ENCODE measurements at regions not wholly inside any gene's neighbourhood (a gene's known extent, or its start where the extent isn't known, plus 50 kb on each side); places are given as distances from the start of the nearest gene placed in this dataset.
"Not testable (repeated sequence)": the region's sequence is repeated elsewhere in the genome, so short reads cannot be mapped to it uniquely, and the experiment has no call there.

GRCh38 chr12:73228828-73229227 is 956.7 kb downstream of the TRHDE start:
- WGBS, 2 experiments (ENCODE audit: extremely low coverage in 1 of 2, insufficient coverage in 1 of 2, insufficient read length in 1 of 2, insufficient replicate concordance in 2 of 2, low coverage in 1 of 2, low lambda C conversion rate in 2 of 2, missing lambda C conversion rate in 1 of 2), result 78% methylated on average over 1 of the region's 1 CpG; no CpG with 5 or more reads in 1 of the 2 experiments
- H3K4me3 ChIP-seq (ENCODE audit: extremely low read depth in 1 of 4, insufficient read depth in 2 of 4, low read depth in 3 of 4, low read length in 4 of 4); H3K27me3 ChIP-seq (replicated peaks in 1 of 4; ENCODE audit: control insufficient read depth in 3 of 4, extremely low read depth in 1 of 4, insufficient read depth in 3 of 4, low read length in 3 of 4); H2AFZ ChIP-seq (ENCODE audit: low read length); H3K27ac ChIP-seq (ENCODE audit: low read depth, low read length); H3K9me3 ChIP-seq (ENCODE audit: insufficient read depth in 2 of 2, low read depth in 1 of 2, low read length in 1 of 2); POLR2A ChIA-PET (ENCODE audit: partially characterized antibody); H2BK5ac ChIP-seq (ENCODE audit: low read depth, low read length); H3K4ac ChIP-seq (replicated peaks; ENCODE audit: insufficient read length, low read depth, low read length); H4K20me1 ChIP-seq (replicated peaks in 1 of 2; ENCODE audit: control insufficient read depth in 1 of 2, insufficient read depth in 2 of 2, low read length in 2 of 2); H3K79me2 ChIP-seq (ENCODE audit: control insufficient read depth in 1 of 2, insufficient read depth in 2 of 2, low read length in 2 of 2); H4K8ac ChIP-seq (ENCODE audit: extremely low read depth, insufficient read depth, low read length); H2BK120ac ChIP-seq (replicated peaks; ENCODE audit: low read depth, low read length); H3K18ac ChIP-seq (ENCODE audit: extremely low read depth, low read length); H3K9ac ChIP-seq (replicated peaks in 1 of 4; ENCODE audit: extremely low read depth in 1 of 4, low read depth in 3 of 4, low read length in 3 of 4); H3K14ac ChIP-seq (ENCODE audit: insufficient read length); H2BK12ac ChIP-seq (ENCODE audit: low read depth, low read length); H3K23ac ChIP-seq (ENCODE audit: insufficient read length); H3K79me1 ChIP-seq (ENCODE audit: low read depth, low read length); DNase-seq (ENCODE audit: low read depth in 1 of 2, low spot score in 2 of 2); H3K4me2 ChIP-seq (ENCODE audit: insufficient read depth in 1 of 2, low read depth in 2 of 2, low read length in 2 of 2); H3K56ac ChIP-seq (replicated peaks; ENCODE audit: insufficient read length, low read depth, low read length); H4K91ac ChIP-seq (replicated peaks; ENCODE audit: insufficient read length, low read length); H3K36me3 ChIP-seq (ENCODE audit: control insufficient read depth in 2 of 4, insufficient read depth in 4 of 4, low read length in 3 of 4); H3K23me2 ChIP-seq (ENCODE audit: low read depth, low read length); CTCF ChIA-PET (ENCODE audit: partially characterized antibody); H2BK15ac ChIP-seq (ENCODE audit: low read length); FAIRE-seq; H2AK5ac ChIP-seq (ENCODE audit: low read depth, low read length); H3K4me1 ChIP-seq (replicated peaks in 1 of 4; ENCODE audit: control insufficient read depth in 3 of 4, insufficient read depth in 4 of 4, low read length in 3 of 4); H2BK20ac ChIP-seq (ENCODE audit: low read length); H4K5ac ChIP-seq (ENCODE audit: insufficient read length, low read depth, low read length): not testable (repeated sequence)

Data from H1 (cell line).